Germinal center (tissue), 1 donor: ENCODE measurements at regions not wholly inside any gene's neighbourhood (a gene's known extent, or its start where the extent isn't known, plus 50 kb on each side); places are given as distances from the start of the nearest gene placed in this dataset.

Experiments used
- DNase-seq: peaks from one replicate; pipeline ENCODE4 v3.0.0; 2012; ENCODE audit warnings: mixed read lengths, low spot score

- no peak for DNase-seq
These were observed 77.4 kb upstream of the TMPO start for GRCh38 chr12:98437806-98438595.

DNA sequence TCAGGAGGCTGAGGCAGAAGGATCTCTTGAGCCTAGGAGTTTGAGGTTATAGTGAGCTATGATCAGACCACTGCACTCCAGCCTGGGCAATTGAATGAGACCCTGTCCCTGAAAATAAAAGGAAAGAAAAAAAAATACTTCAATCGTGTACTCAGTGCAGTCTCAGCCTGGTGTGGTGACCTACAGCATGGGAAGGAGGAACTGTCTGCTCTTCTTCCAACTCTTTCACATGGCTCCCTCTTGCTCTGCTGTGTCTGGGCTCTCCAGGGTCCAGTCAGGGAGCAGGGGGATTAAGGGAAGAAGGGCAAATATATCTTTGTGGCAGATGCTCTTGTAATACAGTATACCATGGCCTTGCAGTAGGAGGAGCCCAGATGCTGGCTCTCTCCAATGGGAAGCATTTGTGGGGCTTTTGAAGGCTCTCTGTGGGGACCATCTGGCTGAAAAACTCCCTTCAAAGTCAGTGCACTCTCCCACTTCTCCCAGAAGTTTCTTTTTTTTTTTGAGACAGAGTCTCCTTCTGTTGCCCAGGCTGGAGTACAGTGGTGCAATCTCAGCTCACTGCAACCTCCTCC, 76.6 kb upstream of the TMPO start:
- DNase-seq, result no peak

DNA sequence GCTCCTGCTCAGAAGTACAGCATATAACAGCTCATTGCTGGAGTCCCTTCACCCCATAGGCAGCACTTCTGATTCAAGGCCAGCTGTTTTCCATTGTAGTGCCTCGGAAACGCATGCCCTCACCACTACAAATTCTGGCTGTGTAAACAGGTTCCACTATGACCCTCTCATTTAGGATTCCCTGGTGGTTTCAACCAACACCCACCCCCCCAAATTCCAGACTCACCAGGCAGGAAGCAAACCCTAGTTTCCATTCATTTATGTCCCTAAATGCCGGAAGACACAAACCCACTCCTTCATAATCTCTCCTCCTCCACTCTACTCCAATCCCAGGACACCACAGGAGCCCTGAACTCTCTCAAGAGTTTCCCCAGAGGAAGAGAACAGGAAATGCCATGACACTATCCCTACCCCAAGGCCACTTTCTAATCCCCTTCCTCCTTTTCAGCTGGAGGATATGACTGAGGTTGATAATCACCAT, 75.9 kb upstream of the TMPO start:
- no peak for DNase-seq

- DNase-seq, result no peak
These were observed 75.3 kb upstream of the TMPO start for GRCh38 chr12:98439981-98440581.

- no peak for DNase-seq
These were observed 69.3 kb upstream of the TMPO start for GRCh38 chr12:98446060-98446459.

GRCh38 chr12:98446682-98447081, 68.7 kb upstream of the TMPO start:
- DNase-seq, result no peak

DNA sequence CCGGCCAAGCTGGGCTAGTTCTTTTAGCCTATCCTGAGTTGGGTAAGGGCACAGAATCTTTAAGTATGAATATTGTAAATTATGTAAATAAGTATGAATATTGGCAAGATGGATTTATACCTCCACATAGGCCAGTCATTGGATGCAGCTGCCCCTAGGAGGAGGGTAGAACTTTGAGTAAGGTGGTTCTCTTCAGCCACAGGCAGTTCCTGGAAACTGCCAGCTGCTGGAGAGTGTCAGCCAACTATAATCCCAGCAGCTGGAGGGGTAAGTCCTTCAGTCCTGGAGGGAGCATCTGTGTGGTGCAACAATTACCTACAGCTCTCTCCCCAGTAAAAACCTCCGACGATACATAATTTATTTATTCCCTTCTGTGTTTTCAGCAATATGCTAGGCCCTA, 65.8 kb upstream of the TMPO start:
- no peak for DNase-seq

GRCh38 chr12:98453070-98453469, 62.3 kb upstream of the TMPO start:
- DNase-seq, result no peak

- DNase-seq, result no peak
These were observed 61.9 kb upstream of the TMPO start for GRCh38 chr12:98453492-98453891.

GRCh38 chr12:98456041-98456440, 59.3 kb upstream of the TMPO start:
- DNase-seq, result no peak

DNA sequence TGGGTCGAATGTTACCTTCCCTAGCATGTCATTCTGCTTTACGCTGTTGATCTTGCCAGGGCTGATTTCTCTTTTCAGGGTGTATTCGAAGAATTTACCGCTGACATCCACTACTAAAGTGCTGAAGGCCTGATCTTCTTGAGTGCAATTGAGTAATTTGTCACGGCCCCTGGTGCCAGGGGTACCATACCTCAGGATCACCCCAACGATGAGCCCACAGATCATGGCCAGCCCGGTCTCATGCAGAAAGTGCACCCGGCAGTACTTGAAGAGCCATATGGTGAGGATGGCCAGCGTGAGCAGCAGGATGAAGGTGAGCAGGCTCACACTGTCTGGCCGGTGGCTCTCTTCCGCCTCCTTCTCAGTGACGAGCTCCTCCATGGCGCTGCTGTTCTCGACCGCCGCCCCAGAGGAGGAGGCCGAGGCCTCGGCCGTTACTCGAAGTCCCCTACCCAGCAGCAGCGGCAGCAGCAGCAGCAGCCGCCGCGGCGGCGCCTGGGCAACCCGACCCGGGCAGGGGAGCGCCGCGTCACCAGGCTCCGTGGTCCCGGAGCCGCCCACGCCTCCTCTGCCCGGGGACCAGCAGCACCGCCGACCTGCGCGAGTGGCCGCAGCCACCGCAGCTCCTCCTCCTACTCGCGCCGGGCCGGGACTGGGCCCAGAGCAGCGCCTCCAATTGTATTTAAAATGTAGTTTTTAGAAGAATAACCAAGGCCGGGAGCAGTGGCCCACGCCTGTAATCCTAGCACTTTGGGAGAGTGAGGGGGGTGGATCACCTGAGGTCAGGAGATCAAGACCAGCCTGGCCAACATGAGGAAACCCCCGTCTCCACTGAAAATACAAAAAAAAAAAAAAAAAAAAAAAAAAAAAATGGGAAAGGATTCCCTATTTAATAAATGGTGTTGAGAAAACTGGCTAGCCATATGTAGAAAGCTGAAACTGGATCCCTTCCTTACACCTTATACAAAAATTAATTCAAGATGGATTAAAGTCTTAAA, 58.5 kb upstream of the TMPO start:
- no peak for DNase-seq

- DNase-seq, result no peak
These were observed 51.2 kb upstream of the TMPO start for GRCh38 chr12:98464190-98464589.

GRCh38 chr12:98465505-98465904, 49.9 kb upstream of the TMPO start:
- no peak for DNase-seq
